GM20431 (cell line): ENCODE measurements at regions not wholly inside any gene's neighbourhood (a gene's known extent, or its start where the extent isn't known, plus 50 kb on each side); places are given as distances from the start of the nearest gene placed in this dataset.

Experiments used
- in situ Hi-C: fragments of 300-500 bp; cut with MseI, MboI; formaldehyde crosslinking; loops from one replicate; pipeline ENCODE4 v1.15.0; 2020; ENCODE audit warnings: low sequenced_read_pairs; ENCODE audit not compliant: unreplicated experiment

DNA sequence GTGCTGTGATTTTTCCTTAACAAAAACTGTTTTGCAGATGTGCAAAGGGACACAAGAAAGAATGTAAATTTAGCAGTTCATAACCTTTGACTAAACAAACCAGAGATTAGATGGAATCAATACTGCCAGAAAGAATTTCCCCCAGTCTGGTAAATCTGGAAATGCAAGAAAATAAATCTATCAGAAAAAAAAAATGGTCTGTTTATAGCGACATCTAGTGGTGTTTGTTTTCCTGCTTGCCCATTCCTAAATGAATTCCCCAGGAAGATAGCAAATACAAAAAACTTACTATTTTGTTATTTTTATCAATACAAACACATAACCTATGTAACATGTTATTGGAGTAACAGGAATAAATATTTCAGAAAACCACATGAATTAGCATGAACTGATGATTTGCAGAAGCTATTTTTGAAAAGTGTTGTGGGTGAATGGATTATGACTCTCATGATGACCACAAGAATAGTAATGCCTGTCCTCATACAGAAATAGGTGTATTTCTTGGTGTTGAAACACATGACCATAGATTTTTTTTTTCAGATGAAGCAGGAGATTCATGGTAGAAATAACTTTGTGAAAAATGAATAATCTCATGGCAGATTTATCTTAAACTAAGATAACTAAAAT, 1703.8 kb downstream of the MAT2B start:
- in situ Hi-C loops: loop anchor here (25.0 kb wide), 1 partner anchor 1197 kb away; no protein-coding TSS in a partner anchor

DNA sequence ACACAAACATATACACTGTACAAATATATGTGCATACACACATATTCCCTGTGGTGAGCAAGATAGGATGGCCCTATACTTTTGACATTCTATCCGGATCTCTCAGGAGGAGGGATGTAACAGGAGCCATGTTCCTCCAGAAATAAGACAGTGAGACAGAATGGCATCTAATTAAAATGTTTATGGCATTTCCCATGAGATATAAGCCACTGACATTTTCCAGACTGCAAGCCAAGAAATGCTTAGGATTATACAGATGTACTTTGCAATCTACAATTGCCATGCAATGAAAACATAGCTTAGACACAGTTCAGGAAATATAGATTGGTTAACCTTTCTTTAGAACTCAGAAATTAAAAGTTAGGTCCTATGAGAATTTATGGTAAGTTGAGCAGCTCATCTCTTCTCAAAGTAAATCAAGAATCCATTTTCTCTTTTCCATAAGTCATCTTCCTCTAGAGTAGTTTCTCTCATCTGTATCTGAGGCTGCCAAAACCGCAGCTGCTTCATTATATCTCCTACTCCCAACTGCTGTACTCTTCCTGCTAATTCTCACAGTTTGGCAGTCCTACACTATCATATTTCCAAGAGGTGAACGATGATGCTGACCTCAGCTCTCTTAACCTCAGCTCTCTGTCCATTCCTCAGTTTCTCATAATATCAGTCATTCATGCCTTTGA, 1719.1 kb downstream of the MAT2B start:
- in situ Hi-C loops: loop anchor here (25.0 kb wide), 1 partner anchor 1212 kb away; no protein-coding TSS in a partner anchor

DNA sequence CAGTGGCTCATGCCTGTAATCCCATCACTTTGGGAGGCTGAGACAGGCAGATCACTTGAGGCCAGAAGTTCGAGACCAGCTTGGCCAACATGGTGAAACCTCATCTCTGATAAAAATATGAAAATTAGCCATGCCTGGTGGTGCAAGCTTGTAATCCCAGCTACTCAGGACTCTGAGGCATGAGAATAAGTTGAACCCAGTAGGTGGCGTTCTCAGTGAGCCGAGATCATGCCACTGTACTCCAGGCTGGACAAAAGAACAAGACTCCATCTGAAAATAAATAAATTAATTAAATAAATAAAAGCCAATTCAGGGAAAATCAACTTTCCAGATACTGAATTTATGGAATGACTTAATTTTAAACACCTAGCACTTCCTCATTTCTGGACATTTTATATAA, 1722.1 kb downstream of the MAT2B start:
- in situ Hi-C loops: no loop called here

DNA sequence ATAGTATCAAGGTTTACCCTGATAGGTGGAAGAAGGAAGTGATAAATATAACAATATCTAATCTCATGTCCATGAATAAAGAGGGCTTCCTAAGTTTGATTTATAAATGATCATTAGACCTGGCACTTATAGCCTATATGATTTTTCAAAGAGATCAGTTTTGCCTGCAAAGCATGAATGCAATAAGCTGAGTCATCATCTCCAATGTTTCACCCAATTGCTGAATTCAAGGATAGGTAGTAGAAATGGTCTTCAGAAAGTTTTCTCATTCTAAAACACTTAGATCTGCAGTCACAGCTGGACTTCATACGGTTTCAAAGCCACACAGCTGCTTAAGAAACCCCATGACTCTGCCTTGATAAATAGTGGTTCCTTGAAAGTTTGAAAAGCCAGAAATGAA, 1722.8 kb downstream of the MAT2B start:
- in situ Hi-C loops: no loop called here

DNA sequence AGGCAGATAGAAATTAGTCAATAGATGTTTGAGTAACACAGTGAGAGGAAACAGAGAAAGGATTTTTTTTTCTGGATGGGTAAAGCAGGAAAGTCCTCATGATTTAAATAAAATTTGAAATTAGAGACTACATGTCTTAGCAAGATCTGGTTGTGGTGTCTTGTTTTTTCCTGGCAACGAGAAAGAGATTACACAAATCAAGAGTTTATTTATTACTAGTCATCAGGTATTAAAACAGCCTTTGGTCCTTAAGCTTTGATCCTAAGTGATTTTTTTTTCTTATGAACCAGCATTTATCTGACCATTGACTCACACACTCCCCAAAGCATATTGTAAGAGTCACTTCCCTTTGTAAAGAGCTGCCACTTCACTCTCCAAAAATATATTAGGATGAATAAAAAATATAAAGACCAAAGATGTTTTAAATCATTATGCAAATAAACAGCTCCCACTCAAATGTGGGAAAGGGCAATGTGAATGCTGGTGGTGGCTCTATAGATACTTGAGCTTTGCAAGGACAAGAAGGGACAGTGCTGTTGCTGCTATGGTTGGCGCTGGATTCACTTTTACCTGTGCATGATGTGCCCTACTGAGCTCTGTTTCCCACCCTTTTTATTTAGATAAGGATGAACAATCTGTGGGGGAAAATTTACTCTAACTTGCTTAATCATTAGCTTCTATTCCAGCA, 1726.5 kb downstream of the MAT2B start:
- in situ Hi-C loops: no loop called here

DNA sequence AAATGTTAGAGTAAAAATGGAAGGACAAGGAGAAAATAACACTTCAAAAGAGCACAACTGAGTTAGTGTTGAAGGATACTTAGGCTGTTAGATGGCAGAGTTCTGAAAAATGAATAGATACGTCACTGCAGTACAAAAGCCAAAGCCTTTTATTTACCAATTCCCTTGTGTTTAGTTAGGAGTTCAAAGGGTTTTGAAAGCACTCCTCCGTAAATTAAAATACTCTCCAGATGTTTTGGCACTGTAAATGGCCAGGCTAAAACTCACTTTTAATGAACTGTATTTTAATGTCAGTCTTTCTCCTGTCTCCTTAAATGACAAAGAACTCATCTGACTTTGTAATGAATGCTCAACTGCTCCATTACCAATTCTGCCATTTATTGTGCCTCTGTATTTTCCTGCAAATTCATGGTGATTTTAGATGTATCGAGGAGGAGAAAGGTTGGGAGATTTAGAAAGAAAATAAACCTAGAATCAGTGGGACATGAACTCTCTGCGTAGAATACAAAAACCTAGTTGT, 1727.2 kb downstream of the MAT2B start:
- in situ Hi-C loops: no loop called here

DNA sequence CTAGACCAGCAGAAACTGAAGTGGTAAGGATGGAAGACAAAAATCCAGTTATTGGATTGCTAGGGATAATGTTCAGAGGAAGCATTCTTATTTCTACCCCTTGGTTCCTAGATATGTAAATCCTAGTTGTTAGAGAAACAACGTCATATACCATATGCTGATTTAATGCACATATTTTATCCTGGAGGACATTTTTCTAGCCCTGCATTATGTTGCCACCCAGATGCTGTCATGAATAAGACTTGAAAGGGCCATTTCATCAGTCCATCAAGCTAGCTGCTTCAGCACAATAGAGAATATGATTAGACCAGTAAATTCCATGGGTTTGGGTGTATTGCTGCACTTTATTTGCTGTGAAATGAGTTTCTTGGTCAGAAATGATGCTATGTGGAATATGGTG, 1736.4 kb downstream of the MAT2B start:
- in situ Hi-C loops: no loop called here

DNA sequence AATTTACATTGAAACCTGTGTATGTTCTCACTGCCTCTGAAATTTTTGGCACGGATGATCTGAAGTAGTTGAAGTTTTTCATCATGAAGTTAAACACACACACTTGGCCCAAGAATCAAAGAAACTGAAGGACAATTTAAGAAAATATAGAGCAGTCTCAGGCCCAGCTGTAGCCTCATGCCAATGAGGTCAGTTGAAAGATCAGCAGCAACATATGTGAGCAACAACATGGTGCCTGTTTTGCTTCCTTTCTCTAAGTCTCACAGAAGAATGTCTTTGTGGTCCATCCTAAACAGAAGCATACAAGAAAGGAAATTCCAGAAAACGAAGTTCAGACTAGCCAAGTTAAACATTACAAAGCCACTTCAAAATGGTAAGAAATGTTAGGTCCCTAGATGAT, 1737.2 kb downstream of the MAT2B start:
- in situ Hi-C loops: no loop called here

DNA sequence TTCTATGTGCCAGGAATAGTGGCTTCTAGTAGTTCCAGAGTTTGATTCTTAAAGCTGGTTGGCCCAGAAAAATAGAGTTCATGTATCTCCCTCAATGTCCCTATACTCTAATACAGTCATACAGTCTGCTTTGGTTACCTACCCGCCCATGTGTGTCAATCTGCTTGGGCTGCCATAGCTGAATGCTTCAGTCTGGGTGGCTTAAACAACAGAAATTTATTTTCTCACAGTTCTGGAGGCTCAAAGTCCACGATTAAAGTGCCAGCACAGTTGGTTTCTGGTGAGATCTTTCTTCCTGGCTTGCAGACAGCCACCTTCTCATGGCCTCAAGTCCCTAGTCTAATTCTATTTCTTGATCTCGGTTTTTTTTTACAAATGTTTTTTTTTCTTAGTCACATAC, 1739.0 kb downstream of the MAT2B start:
- in situ Hi-C loops: no loop called here

DNA sequence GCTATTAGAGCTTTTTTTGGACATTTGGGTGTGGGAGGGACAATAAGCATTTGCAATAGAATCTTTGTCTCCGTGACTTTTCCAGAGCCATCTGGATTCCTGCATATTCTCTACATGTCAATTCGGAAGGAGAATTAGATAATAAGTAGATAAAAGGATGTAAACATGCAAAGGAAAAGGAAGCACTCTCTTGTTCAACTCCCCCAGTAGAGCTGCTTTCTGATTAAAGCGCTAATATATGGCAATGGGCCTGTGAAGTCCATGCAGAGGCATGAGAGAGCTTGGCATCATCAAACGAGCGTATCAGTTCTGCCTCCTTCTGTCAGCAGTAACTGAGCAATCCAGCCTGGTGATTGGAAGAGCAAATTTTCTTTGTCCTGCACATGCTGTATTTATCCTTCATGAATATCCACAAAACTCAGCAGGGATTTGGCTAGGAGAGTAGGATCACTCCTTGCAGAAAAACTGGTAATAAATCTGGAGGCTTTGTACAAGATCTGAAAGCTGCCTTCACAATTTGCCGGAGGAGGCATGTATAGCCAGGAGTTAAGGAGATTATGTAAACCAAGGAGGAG, 1752.9 kb downstream of the MAT2B start:
- in situ Hi-C loops: no loop called here

DNA sequence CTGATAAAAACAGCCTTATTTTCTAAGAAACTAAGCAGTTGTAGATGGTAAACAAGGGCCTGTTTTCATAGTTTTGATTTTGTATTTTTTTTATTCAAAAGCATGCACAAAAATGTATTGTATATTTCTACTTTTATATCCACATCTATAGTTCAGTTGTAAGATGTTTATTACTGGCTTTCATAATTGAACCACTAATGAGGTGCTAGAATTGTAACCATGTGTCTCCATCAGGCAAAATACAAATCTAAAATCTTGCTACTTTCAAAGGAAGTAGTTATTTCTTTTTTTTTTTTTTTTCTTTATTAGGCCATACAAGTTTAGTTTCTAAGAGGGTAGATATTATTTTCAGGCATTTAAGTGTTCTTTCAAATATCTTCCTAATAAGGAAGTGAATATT, 1755.0 kb downstream of the MAT2B start:
- in situ Hi-C loops: no loop called here

DNA sequence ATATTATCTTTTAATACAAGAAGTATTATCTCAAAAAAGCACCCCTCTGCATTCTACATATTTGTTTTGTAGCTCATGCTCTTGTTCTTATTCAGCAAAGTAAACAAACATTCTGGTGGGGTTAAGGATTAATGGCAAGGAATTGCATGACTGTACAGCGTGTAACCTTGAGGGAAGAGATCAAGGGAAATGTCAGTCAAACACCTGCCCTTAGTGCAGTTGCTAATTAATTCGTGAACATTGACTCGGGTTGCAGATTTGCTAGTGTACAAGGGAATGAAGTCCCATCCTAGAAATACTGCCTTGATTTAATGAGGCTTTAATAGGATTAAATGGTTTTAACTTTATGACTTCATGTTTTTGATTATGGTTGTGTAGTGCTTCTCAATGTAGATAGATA, 1758.1 kb downstream of the MAT2B start:
- in situ Hi-C loops: no loop called here

DNA sequence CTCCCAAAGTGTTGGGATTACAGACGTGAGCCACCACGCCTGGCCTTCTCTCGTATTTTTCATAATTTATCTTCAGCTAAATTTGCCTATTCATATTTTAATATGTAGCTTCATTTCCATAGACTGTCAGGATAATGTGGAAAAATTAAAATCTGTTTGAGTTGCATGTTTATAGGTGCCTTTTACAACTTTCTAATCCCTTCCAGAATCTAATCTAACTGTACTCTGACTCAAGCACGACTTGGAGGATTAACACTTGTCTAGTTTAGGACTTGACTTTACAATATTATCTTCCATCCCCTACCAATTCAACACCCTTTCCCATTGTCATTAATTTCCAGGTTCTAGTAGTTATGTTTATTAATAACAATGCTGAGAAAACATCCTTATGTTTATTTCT, 1761.5 kb downstream of the MAT2B start:
- in situ Hi-C loops: no loop called here

DNA sequence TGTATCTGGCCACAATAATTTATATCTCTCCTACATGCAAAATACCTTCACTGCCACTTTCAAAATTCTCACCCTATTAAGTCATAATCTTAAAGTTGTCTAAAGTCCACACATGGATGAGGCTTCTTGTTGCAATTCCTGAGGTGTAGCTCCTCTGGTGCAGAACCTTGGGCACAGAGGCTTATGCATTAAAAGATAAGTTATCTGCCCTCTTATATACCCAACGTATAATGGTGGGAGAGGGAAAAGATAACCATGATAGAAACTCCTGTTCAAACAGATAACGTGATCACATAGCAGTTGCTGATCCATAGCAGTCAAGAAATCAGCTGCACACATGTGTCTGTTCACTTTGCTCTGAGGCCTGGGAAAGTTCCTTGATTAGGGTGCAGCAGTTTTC, 1767.0 kb downstream of the MAT2B start:
- in situ Hi-C loops: no loop called here

DNA sequence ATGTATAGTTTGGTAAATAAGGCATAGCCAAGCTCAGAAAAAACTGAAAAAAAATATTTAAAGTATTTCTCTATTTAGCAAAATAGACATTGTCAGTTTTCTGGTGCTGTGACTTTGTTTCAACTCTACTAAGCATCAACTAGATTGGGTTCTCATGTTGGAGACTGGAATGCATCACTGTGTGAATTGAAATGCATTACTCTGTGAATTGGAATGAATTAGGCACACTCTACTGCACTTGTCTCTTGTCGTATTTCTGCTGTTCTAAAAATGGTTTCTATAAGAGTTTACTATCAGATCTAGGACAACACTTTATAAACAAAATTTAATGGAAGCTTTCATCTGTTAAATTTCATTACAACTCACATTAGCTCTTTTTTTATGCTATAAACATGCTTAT, 1772.2 kb downstream of the MAT2B start:
- in situ Hi-C loops: no loop called here

DNA sequence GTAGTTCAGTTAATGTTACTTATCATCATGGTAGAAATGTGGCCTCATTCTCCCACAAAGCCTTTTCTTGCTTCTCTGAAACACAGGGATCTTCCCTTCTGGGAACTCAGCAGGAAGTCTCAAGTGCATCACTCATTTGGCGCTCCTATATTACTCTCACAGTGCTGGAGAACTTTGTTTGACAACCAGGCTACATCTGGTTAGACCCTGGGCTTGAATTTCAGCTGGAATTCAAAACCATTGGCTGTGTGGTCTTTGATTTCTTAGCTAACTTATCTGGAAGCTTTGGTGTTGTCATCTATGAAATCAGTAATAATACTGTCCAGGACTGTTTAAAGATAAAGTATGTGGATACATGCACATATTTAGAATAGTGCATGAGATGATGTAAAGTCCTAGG, 1777.1 kb downstream of the MAT2B start:
- in situ Hi-C loops: no loop called here

DNA sequence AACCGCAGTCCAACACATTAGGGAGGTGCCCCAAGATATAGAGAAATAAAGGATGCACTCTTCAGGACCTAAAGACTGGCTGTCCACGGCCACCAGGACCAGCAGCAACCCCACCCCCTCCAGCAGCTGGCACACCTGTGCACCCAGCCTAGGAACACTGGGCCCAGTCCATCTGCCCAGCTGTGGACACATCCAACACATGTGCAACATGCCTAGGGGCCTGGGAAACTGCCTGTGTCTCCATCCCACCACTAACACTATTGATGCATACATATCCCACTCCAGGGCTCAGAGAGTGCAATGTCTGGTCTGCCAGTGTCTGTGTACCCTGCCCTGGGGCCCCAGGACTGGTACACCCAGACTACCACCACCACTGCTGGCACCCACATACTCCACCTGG, 1781.3 kb downstream of the MAT2B start:
- in situ Hi-C loops: no loop called here

DNA sequence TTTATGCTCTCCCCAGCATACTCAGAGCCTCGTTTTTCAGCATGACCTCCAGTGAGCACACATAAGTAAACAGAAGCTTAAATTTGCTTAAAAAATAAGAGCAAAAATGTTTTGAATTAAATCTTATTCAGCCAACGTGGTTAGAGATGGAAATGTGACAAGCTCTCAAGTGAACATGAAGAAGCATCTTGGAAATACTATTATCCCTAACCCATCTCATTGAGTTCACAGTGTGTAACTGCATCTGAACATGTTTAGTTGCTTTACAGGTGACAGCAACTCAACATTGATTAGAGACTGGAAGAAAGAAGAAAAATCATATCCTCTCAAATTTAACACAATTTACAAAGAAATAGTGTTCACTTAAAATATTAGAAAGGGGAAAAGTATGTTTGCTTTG, 1785.1 kb downstream of the MAT2B start:
- in situ Hi-C loops: no loop called here

DNA sequence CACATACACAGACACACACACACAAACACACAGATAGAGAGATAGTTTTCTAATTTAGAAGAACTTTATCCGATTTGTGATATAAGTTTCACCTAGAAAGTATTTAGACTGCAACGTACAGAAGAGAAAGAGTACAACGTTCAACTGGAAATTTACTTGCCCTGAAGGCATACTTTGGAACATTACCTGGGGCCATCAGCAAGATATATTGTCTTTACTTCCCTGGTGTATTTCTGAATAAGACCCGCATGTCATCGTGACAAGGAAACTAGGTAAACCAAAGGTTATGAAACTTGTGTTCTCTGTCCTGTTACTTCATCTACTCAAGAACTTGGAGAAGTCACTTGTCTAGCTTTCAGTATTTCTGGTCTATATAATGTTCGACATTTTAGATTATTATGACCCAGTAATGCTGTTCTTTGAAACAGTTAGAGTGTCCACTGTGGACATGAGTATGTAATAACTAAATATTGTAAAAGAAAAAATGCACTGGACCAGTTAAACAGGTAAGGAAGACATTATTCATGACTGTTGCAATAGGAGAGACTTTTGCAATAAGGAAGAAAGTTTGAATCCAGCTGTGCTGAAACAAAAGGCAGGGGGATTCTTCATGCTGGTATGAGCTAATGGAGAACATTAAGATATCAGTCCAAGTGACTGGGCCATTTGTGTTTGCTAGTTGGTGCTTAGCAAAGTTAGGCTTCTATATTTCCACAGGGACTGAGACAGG, 1791.1 kb downstream of the MAT2B start:
- in situ Hi-C loops: no loop called here

DNA sequence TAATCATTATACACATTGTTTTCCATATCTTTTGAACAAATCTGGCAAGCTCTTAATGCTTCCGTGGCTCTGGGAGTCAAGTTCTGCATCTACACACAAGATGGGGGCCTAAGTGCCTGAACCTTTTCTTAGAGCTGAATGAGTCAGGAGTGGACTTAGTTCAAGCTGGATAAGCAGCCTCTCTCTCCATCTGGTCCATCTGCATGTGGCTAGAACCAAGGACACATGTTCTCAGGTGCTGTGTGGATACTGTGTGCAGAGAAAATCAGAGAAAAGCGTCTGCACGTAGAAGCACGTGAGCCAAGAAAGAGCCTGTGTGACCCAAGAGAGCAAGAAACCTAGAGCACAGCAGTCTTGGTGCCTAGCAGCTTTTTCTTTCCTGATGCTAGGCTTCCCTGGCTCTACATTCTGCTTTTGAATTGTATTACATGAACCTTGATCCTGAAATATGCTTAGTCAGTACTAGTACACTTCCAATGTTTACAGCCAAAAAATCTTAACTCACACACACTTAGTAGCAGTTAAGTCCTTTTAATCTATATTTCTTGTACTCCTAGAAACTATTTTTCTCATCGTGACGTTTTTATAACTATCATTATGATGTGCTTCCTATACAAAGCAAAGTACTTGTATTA, 1798.9 kb downstream of the MAT2B start:
- in situ Hi-C loops: no loop called here
